ENCODE measurements at regions not wholly inside any gene's neighbourhood (a gene's known extent, or its start where the extent isn't known, plus 50 kb on each side); places are given as distances from the start of the nearest gene placed in this dataset.

DNA sequence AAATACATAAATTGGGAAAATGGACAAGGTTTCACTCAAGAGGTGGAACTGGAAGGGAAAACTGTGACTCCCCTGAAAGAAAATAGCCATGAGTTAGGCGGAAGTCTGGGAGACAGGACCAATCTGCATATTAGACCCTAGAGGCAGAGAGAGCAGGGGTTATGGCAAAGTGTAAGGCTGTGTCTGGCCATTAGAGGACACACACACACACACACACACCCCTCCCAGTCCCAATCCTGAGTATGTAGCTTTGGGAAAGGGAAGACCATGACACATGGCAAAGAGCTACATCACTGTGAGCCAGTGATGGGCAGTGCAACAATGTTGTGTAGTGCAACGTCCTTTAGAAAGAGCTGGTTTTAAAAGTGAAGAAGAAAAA, 479.9 kb upstream of the NXPH2 start:
- no peak for ATAC-seq

DNA sequence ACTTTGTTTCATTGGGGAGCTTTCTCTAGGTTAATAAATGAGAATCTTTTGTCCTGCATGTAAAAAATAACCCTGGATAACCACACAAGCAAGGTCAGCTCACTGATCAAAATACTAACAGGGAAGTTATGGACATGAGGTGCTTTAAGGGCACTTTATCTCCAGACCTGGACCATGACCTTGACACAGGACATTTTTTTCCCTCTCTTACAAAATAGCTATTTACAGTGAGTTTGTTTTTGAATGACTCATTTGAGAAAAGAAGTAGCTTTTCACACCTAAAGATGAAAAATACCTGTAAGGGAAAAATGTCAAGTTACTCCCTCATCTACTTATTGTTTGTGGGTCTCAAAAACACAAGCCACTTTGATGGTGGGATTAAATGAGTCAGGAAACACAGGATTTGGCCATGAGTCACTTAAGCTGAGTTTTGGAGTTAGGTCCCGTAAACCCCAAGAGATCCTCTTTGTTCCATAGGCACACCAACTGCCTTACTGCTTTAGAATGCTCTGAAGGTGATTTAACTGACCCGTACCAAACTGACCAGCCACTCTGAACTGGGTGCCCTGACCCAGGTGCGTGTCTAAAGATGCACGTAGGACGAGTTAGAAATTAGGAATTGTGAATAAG, 479.3 kb upstream of the NXPH2 start:
- Histone ChIP-seq H3K27me3 (no peaks in the 10 kb centered on the region), H3K27ac (no peak overlapping the region), H3K36me3 (no peaks in the 10 kb centered on the region), H3K4me1 (no peaks in the 10 kb centered on the region), H3K4me3 (no peak overlapping the region), H3K9me3 (no peaks in the 10 kb centered on the region)
- intact Hi-C loops (cut with DNase I): no loop called here
- TF ChIP-seq, protein P1, sequence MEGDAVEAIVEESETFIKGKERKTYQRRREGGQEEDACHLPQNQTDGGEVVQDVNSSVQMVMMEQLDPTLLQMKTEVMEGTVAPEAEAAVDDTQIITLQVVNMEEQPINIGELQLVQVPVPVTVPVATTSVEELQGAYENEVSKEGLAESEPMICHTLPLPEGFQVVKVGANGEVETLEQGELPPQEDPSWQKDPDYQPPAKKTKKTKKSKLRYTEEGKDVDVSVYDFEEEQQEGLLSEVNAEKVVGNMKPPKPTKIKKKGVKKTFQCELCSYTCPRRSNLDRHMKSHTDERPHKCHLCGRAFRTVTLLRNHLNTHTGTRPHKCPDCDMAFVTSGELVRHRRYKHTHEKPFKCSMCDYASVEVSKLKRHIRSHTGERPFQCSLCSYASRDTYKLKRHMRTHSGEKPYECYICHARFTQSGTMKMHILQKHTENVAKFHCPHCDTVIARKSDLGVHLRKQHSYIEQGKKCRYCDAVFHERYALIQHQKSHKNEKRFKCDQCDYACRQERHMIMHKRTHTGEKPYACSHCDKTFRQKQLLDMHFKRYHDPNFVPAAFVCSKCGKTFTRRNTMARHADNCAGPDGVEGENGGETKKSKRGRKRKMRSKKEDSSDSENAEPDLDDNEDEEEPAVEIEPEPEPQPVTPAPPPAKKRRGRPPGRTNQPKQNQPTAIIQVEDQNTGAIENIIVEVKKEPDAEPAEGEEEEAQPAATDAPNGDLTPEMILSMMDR (IDR thresholded peaks at IDR 0.05): no peak
- FAIRE-seq (no peak), DNase-seq (no peak), ATAC-seq (no peak)
- WGBS, 2 donors: 66 to 78% methylated on average over 5 of the region's 5 CpGs

More for the DNA sequence above, 479.9 kb upstream of the NXPH2 start:
- H3K4me1 ChIP-seq: no peaks in the 10 kb centered on the region
- 62 to 69% methylated on average over 2 of the region's 2 CpGs for WGBS, 2 donors
- no peak for FAIRE-seq
- no peak overlapping the region for H3K4me3 ChIP-seq
- intact Hi-C loops (cut with DNase I): no loop called here
- TF ChIP-seq, protein P1 (IDR thresholded peaks at IDR 0.05): no peak
- no peaks in the 10 kb centered on the region for H3K27me3 ChIP-seq
- no peaks in the 10 kb centered on the region for H3K36me3 ChIP-seq
- no peak overlapping the region for H3K27ac ChIP-seq
- no peaks in the 10 kb centered on the region for H3K9me3 ChIP-seq
- DNase-seq: no peak

- DNase-seq (no peak), FAIRE-seq (no peak), ATAC-seq (no peak)
- intact Hi-C loops (cut with DNase I): no loop called here
- 45 to 60% methylated on average over 3 of the region's 3 CpGs for WGBS, 2 donors
- no peaks in the 10 kb centered on the region for H3K36me3 ChIP-seq
- no peak overlapping the region for H3K4me3 ChIP-seq
- no peaks in the 10 kb centered on the region for H3K9me3 ChIP-seq
- H3K27ac ChIP-seq: no peak overlapping the region
- no peaks in the 10 kb centered on the region for H3K4me1 ChIP-seq
- TF ChIP-seq, protein P1 (IDR thresholded peaks at IDR 0.05): no peak
- no peaks in the 10 kb centered on the region for H3K27me3 ChIP-seq
These were observed 461.1 kb upstream of the NXPH2 start for GRCh38 chr2:139241286-139241685.

GRCh38 chr2:139237023-139237422, 456.8 kb upstream of the NXPH2 start:
- H3K36me3 ChIP-seq: no peaks in the 10 kb centered on the region
- H3K4me3 ChIP-seq: no peak overlapping the region
- no peaks in the 10 kb centered on the region for H3K4me1 ChIP-seq
- FAIRE-seq (no peak), ATAC-seq (no peak), DNase-seq (no peak)
- H3K27me3 ChIP-seq: no peaks in the 10 kb centered on the region
- intact Hi-C loops (cut with DNase I): no loop called here
- H3K27ac ChIP-seq: no peak overlapping the region
- TF ChIP-seq, protein P1 (IDR thresholded peaks at IDR 0.05): no peak
- H3K9me3 ChIP-seq: no peaks in the 10 kb centered on the region
- WGBS, 2 donors: 61 to 77% methylated on average over 3 of the region's 3 CpGs

- DNase-seq (no peak), FAIRE-seq (no peak), ATAC-seq (no peak)
These were observed 450.7 kb upstream of the NXPH2 start for GRCh38 chr2:139230881-139231280.

More at GRCh38 chr2:139230881-139231280, 450.7 kb upstream of the NXPH2 start:
- H3K4me3 ChIP-seq: no peak overlapping the region
- no peaks in the 10 kb centered on the region for H3K36me3 ChIP-seq
- WGBS, 2 donors: 36 to 59% methylated on average over 5 of the region's 5 CpGs
- no peaks in the 10 kb centered on the region for H3K27me3 ChIP-seq
- H3K9me3 ChIP-seq: no peaks in the 10 kb centered on the region
- no peak overlapping the region for H3K27ac ChIP-seq
- no peaks in the 10 kb centered on the region for H3K4me1 ChIP-seq
- intact Hi-C loops (cut with DNase I): no loop called here
- TF ChIP-seq, protein P1 (IDR thresholded peaks at IDR 0.05): no peak

All from pancreas (tissue), 10 donors.